SKM-1 treated with dmso at 0.1 percent for 144 hours (cell line): ENCODE measurements at regions not wholly inside any gene's neighbourhood (a gene's known extent, or its start where the extent isn't known, plus 50 kb on each side); places are given as distances from the start of the nearest gene placed in this dataset.

Experiments used
- DNase-seq: peaks from one replicate; lab custom pipeline; 2025; ENCODE audit not compliant: unreplicated experiment; lab: John Stamatoyannopoulos, UW

DNA sequence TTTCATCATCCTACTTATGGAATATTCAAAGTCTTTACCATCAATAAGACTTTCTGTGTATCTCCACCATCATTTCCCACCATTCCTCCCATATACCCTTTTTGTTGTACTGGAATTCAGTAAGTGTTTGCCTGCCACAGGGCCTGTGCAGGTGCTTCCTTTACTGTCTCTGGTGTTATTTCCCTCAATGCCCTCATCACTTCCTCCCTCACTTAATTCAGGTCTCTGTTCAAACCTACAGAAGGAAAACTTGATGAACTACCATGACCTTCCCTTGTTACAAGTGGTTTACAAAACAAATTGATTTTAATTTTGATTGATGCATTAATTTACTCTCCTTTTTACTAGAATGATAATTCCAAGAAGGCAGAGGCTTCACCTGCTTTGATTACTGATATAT lies 159.5 kb upstream of the FAT4 start:
- no peak for DNase-seq

DNA sequence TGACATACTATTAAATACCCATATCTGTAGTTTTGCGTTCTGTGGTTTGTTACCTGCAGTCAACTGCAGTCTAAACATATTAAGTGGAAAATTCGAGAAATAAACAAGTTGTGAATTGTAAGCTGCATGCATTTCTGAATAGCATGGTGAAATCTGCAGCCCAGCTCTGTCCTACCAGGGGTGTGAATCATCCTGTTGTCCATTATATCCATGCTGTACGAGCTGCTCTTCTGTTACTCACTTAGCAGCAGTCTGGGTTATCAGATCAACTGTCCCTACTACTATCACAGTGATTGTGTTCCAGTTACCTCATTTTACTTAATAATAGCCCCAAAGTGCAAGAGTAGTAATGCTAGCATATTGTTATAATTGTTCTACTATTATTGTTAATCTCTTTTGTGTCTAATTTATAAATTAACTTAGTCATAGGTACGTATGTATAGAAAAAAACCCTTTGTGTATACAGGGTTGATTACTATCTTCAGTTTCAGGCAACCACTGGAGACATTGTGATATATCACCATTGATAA lies 173.7 kb upstream of the FAT4 start:
- DNase-seq, result no peak

DNA sequence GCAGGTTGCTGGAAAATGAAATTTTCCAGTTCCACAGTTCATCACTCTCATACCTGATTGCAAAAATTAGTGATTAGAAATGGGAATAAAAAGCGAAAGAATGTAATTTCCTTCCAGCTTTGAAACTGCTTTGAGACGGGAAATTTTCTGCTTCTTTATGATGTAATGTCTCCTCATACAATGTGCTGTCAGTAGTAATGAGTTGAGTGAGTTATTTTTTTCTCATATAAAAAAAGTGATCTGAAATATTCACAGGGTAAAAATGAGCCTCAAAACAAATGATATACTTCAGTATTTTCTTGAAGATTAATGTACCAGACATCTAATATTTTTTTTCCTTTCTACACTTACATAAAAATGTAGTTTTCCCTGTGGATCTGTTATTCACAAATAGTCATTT lies 179.1 kb upstream of the FAT4 start:
- DNase-seq, result no peak

DNA sequence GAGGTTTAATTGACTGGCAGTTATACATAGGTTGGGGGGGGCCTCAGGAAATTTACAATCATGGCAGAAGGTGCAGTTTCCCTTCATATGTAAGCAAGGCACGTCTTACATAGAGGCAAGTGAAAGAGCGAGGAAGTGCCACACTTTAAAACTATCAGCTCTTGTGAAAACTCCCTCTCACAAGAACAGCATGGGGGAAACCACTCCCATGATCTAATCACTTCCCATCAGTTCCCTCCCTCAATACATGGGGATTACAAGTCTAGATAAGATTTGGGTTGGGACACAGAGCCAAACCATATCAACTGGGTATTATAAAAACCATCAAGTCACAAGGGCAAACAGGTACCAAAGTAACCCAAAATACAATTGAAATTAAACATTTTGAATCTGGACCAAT lies 182.0 kb upstream of the FAT4 start:
- no peak for DNase-seq

DNA sequence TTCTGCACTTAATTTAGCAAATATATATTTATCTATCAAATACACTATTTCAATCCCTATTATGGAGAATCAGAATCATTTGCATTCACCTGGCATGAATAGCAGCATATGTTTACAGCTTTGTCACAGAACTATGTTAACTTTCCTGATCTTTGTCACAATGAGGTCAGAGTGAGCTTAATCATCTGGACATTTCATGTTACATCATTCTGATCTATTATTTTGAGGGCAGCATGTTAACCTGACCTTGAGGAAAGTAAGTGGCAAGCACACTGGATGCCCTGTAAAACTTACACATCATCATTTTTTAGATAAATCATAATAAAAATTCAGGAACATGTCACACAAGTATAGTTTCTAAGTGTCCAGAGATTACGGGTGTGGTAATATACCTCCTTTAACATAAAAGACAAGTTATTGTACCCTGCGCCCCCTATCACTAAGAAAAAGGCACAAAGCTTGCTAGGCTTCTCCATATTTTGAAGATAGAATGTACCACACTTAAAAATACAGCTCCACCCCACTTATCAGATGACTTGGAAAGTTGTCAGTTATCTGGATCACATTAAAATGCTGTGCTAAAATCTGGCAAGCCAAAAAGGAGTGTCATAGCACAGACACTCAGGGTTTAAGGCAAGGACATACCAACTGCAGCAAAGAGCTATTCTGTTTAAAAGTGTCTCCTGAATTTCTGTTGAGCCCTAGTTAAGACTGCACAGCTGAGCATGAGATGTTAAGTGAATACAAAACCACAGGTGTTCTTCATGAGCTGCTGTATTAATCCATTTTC lies 182.7 kb upstream of the FAT4 start:
- DNase-seq, result no peak

DNA sequence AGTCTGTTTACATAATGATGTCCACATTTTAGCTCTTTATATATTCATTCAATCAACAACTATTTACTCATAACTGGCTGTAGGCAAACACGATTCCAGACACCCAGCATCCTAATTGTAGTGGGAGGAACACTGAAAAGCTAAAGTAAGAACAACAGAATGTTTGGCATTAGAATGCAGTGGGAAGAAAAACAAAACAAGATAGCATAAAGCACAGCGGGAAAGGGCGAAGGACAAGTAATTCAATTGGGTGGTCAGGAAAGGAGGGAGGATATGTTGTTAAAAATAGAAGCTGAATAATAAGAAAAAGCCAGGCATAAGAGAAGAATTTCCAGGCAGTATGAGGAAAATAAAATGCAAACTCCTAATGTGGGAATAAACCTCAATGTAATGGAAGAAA lies 189.5 kb upstream of the FAT4 start:
- DNase-seq, result no peak

DNA sequence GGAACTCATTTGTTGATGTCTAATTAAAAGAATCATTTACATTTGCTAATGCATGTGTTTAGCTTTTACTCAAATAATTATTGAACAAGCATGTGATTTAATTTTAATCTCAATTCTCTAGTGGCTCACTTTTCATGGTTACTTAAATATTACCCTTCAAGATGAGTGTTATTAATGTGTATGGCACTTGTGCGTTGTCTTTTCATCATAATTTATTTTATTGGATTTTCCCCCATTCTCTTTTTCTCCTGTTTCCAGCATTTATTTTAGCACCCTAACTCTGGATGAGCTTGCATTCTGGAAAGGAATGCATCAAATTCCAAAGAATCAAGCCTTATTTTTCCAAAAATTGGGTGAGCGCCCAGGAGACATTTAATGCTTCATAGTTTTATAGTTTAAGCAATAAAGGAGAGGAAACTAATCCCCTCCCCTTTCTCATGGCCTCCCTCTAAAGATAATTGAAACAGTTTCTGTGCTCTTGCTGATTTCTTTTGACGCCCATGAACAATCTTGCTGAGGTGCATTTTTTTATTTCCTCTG lies 191.1 kb upstream of the FAT4 start:
- no peak for DNase-seq

DNA sequence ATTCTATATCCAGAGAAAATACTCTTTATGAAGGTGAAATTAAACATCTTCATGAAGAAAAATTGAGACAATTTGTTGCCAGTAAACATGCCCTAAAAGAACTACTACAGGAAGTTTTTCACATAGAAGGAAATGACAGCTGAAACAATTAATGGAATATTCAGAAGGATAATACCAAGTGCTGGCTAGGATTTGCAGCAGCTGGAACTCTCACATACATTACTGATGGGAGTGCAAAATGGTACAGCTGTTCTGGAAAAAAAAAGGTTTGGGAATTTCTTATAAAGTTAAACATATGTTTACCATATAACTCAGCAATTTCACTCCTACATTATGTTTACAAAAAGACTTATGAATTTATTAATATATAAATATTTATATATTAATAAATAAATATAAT lies 193.2 kb upstream of the FAT4 start:
- no peak for DNase-seq

DNA sequence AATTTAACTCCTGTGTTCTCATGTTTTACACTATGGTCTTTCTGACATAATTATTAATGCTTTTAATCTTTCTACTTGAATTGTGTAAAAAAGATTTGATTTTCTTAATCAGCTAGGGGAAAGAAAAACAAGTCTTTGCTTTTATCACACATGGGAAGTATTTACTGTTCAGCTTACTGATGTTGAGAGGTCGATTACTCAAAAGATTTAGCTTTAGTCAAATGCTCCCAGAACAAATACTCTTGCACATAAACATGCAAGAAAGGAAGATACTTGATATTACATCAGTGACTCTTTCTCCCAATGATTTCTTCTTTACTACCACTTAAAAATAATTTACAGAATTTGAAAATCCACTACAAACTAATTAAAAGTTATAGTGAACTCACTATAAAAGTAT lies 198.3 kb upstream of the FAT4 start:
- no peak for DNase-seq

DNA sequence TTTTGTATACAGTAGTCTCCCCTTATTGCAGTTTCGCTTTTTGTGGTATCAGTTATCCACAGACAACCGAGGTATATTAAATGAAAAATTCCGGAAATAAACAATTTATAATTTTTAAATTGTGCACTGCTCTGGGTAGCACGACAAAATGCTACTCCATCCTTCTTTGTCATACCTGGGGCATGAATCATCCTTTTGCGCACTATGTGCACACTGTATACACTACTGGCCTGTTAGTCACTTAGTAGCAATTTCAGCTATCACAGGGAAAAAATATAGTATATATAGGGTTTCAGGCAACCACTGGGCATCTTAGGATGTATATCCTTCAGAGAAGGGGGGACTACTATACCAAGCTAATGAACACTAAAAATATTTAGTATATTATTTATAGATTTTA lies 198.8 kb upstream of the FAT4 start:
- DNase-seq, result no peak

DNA sequence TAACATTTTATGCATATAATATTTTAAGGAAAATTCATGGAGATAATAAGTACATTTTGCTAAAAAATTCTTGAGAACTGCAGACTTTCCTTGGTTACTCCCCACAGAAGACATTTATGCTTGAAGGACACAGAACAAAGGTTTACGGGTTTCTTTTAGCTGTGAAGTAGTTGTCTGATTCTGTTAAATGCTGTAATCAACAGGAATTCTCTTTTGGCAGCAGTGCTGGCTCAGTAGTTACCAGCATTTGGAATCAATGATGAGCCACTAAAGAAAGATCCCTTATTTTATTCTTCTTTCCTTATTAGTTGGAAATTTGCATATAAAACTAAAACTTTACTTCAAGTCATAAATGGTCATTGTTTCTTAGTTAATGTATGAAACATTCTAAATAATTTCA lies 199.3 kb upstream of the FAT4 start:
- no peak for DNase-seq

DNA sequence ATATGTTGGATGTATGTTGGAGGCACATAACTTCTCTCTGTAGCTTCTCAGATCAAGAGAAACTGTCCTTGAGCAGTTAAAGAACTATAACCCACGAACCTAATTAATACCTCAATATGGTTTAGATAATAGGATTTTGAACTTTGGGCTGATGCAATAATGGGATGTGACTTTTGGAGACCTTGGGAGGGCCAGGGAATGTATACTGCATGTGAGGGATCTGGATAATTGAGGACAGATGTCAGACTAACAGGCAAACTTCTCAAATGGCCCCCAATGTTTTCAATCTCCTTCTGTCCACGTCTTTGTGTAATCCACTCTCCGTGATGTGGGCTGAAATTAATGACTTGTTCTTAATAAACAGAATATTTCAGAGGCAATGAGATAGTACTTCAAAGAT lies 202.2 kb upstream of the FAT4 start:
- no peak for DNase-seq

DNA sequence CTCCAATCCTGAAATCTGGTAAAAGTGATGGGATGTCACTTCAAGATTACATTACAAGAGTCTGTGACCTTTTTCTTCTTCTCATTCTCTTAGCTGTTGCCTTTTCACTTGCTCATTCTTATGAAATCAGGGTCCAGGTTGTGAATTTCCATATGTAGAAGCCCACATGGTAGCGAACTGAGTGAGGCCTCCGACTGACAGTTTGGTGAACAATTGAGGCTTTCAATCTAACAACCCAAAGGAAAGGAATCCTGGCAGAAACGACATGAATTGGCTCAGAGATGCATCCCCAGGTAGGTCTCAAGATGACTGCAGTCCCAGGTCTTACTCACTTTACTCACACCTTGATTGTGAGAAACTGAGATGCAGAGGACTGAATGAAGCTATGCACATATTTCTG lies 203.4 kb upstream of the FAT4 start:
- no peak for DNase-seq

DNA sequence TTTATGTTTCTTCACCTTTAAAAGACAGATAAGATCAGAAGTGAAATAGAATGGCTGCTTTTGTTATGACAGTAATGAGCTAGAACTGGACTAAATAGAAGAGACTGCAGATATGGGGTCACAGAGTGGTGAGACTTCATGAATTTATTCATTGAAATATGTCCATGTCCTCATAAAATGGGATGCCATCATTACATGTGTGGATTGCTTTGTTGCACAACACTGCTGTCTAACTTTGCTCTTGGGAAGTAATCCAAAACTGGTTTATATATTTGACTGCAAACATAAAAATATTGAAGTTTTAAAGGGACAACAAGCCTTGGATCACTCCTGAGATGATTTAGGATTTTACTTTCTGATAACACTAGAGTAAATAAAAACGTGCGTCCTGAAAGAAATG lies 209.2 kb upstream of the FAT4 start:
- no peak for DNase-seq

DNA sequence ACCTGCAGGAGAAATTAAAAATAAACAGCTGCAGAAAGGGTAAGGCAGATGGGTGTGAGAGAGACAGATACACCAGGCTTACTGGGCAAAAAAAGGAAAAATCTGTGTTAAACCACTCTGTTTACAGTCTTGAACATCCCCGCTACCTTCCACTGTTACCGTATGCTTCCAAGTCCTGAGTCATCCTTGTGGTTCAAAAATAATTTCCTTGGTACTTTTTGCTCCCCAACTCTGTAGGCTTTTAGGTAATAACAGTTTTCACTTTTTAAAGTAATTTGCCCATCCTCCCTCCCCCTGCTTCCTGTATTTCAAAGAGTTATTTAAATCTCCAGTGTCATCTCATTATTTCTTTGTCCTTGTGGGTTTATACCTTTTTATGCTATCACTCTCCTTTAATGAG lies 210.1 kb upstream of the FAT4 start:
- no peak for DNase-seq

DNA sequence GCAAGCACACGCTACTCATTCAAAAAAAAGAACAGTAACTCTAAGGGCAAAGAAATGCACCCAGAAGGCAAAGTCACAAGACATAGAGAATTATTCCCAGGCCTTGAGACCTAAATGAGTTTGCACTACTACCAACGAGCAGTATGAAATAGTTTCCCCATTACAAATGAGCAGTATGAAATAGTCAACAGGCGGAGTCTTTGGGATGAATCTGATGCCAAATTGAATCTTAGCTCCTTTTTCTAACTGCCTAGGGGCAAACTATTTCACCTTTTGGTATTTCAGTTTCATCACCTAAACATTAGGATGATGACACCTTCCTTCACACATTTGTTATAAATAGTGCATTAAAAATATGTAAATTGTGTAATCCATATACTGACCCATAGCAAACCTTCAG lies 213.0 kb upstream of the FAT4 start:
- DNase-seq, result no peak

DNA sequence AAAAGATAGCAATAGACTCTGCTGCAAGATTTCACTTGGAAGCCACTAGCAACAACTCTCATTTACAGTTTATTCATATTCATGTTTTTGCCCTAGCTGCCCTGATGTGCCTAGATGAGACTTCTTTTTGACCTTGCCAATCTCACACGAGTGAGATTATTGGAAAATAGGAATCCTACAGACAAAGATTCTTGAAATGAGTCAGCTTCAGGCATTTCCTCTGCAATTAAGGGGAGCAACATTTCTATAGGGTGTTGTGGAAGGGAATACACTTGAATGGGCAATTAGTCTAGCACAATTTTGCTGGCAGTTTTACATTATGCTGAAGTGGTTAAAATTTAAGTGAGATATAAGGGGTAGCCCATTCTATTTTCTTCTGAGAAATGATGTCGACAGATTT lies 217.0 kb upstream of the FAT4 start:
- no peak for DNase-seq

DNA sequence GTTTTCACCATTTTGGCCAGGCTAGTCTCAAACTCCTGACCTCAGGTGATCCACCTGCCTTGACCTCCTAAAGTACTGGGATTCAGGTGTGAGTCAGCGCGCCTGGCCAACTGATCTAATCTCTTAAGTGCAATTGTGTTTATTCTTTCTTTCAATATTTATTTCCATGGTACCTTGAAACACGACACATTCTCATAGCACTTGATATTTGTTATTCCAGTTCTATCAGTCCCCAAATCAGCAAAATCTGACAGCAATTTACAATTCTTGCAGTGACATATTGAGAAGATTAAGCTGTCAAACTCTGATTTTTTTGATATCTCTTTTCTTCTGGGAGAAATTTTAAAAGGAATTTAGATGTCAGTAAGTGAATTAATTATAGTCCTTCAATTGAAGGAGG lies 218.1 kb upstream of the FAT4 start:
- no peak for DNase-seq

DNA sequence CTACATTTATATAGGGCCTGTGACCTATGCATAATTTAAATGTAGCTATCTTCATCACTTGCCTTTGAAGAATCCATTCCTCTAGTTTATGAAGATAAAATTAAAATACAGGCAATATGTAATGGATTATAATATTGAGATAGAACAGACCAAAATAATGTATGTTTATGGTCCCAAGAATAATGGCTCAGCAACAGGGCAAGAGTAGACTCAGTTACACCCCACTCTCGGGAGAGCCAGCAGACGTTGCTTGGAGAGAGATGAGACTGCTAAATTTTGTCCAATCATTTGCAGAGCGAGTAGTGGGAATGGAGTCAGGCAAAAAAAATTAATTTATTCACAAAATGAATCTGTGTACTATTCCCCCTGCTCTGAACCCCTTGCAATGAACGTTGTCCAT lies 223.2 kb upstream of the FAT4 start:
- no peak for DNase-seq

DNA sequence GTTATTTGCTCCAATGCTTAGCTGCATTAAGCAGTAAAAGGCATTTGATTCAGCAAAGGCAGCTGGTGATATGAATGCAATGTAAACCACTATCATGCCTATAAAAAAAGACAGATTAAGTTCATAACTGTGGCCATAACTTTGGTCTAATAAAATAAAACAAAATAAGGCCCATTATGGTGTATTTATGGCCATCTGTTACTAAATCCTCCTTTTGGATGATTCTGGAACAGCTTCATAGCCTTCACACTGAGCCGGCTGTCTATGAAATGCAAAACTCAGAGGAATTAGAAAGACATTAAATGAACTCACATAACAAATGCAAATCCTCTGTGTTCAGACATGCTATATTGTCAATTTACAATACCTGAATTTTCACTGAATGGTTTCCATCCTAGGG lies 223.7 kb upstream of the FAT4 start:
- no peak for DNase-seq

DNA sequence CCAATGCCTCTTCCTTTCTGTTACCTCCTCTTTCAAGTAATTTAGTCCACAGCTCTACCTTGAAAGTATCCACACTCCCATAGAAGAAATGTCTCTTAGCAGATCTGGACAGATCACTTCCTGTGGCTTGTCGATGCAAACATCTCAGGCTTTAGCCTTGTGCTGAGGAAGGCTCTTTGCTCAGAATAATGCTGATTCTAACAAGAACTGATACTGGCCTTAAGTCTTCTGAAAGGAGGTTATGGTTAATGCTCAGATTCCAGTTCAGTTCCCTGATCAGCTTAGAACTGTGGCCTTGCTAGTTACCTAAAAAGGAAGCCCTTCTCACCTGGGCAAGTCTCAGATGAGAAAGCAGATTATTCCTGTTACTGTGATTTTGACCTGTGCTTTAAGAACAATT lies 230.1 kb upstream of the FAT4 start:
- DNase-seq, result no peak

DNA sequence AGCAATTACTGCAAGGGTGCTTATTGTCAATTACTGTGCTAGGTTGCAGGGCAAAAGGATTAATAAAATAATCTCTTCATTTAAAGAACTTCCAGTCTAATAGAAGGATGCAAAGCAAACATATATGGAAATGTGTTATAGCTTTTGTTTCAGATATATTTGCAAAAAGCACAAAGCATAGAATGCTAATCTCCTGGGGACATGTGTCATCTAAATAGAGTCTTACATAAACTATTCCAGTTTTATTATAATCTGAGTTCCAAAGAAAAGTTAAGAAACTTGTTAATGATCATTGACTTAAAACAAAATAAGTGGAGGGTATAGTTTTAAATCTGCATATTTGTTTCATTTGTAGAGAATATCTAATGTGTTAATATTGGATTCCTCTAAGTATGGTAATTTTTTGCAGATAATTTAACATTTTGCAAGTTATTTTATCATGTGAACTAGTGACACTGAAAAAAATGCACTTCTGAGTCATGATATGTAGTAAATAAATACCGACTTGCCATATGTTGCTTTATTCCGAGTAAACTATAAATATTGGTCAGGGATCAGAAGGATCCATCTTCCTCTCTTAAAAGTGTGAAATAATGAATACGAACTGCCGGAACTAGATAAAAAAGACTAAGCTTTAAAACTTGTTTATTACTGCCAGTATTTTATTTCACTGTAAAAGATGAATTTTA lies 231.9 kb upstream of the FAT4 start:
- DNase-seq, result no peak
